ENCODE measurements at regions not wholly inside any gene's neighbourhood (a gene's known extent, or its start where the extent isn't known, plus 50 kb on each side); places are given as distances from the start of the nearest gene placed in this dataset.

- no peak overlapping the region for H3K4me3 ChIP-seq
- peaks cover 0 to 22% (median 11%) of the 10 kb centered on the region in 4 donors for H3K4me1 ChIP-seq
- intact Hi-C loops (cut with DNase I), result no loop called here
Measured at GRCh38 chr1:79815115-79815514, 808.6 kb upstream of the ADGRL4 start.

GRCh38 chr1:79811173-79811572, 804.6 kb upstream of the ADGRL4 start:
- Histone ChIP-seq H3K27me3 (no peaks in the 10 kb centered on the region), H3K27ac (replicated peaks in 1 of 4) (peak overlapping the region in 1 of 4 donors; percentile 28), H3K4me3 (no peak overlapping the region), H3K36me3 (no peaks in the 10 kb centered on the region), H3K9me3 (no peaks in the 10 kb centered on the region), H3K4me1 (peaks cover 0 to 22% (median 11%) of the 10 kb centered on the region in 4 donors)
- TF ChIP-seq POLR2A (IDR thresholded peaks at IDR 0.05; ENCODE audit: low read depth) (no peak), CTCF (IDR thresholded peaks at IDR 0.05) (no peak), POLR2AphosphoS5 (IDR thresholded peaks at IDR 0.05) (no peak), EP300 (IDR thresholded peaks at IDR 0.05) (no peak)
- WGBS, result 27% methylated on average over 3 of the region's 3 CpGs
- no peak for DNase-seq (ENCODE audit: extremely low spot score)
- intact Hi-C loops (cut with DNase I), result no loop called here

More at GRCh38 chr1:79815115-79815514, 808.6 kb upstream of the ADGRL4 start:
- 73% methylated on average over 3 of the region's 3 CpGs for WGBS
- no peaks in the 10 kb centered on the region for H3K36me3 ChIP-seq
- DNase-seq (ENCODE audit: extremely low spot score), result no peak
- no peak for TF ChIP-seq POLR2A (IDR thresholded peaks at IDR 0.05; ENCODE audit: low read depth)
- TF ChIP-seq CTCF (IDR thresholded peaks at IDR 0.05), result no peak
- no peak for TF ChIP-seq EP300 (IDR thresholded peaks at IDR 0.05)
- TF ChIP-seq POLR2AphosphoS5 (IDR thresholded peaks at IDR 0.05), result no peak
- no peaks in the 10 kb centered on the region for H3K27me3 ChIP-seq
- no peaks in the 10 kb centered on the region for H3K9me3 ChIP-seq
- no peak overlapping the region for H3K27ac ChIP-seq (replicated peaks in 1 of 4)

- no peak for DNase-seq (ENCODE audit: extremely low spot score)
- H3K36me3 ChIP-seq, result no peaks in the 10 kb centered on the region
- peaks cover 0 to 27% (median 11%) of the 10 kb centered on the region in 4 donors for H3K4me1 ChIP-seq
- intact Hi-C loops (cut with DNase I), result no loop called here
- H3K9me3 ChIP-seq, result no peaks in the 10 kb centered on the region
- 83% methylated on average over 3 of the region's 3 CpGs for WGBS
- TF ChIP-seq EP300 (IDR thresholded peaks at IDR 0.05) (no peak), CTCF (IDR thresholded peaks at IDR 0.05) (no peak), POLR2A (IDR thresholded peaks at IDR 0.05; ENCODE audit: low read depth) (no peak), POLR2AphosphoS5 (IDR thresholded peaks at IDR 0.05) (no peak)
- no peak overlapping the region for H3K27ac ChIP-seq (replicated peaks in 1 of 4)
- no peaks in the 10 kb centered on the region for H3K27me3 ChIP-seq
- H3K4me3 ChIP-seq, result no peak overlapping the region
Measured at GRCh38 chr1:79808816-79809475, 802.4 kb upstream of the ADGRL4 start.

GRCh38 chr1:79807816-79808215, 801.3 kb upstream of the ADGRL4 start:
- Histone ChIP-seq H3K4me1 (peaks cover 0 to 27% (median 11%) of the 10 kb centered on the region in 4 donors), H3K36me3 (no peaks in the 10 kb centered on the region), H3K4me3 (no peak overlapping the region), H3K27ac (replicated peaks in 1 of 4) (no peak overlapping the region), H3K27me3 (no peaks in the 10 kb centered on the region), H3K9me3 (no peaks in the 10 kb centered on the region)
- TF ChIP-seq POLR2AphosphoS5 (IDR thresholded peaks at IDR 0.05) (no peak), POLR2A (IDR thresholded peaks at IDR 0.05; ENCODE audit: low read depth) (no peak), CTCF (IDR thresholded peaks at IDR 0.05) (no peak), EP300 (IDR thresholded peaks at IDR 0.05) (no peak)
- no peak for DNase-seq (ENCODE audit: extremely low spot score)
- 79% methylated on average over 2 of the region's 2 CpGs for WGBS
- intact Hi-C loops (cut with DNase I), result no loop called here

- no peak for DNase-seq (ENCODE audit: extremely low spot score)
- Histone ChIP-seq H3K27ac (replicated peaks in 1 of 4) (no peak overlapping the region), H3K9me3 (no peaks in the 10 kb centered on the region), H3K36me3 (no peaks in the 10 kb centered on the region), H3K27me3 (no peaks in the 10 kb centered on the region), H3K4me3 (no peak overlapping the region), H3K4me1 (peaks cover 0 to under 1% (median 0%) of the 10 kb centered on the region in 4 donors)
- intact Hi-C loops (cut with DNase I), result no loop called here
- TF ChIP-seq POLR2AphosphoS5 (IDR thresholded peaks at IDR 0.05) (no peak), CTCF (IDR thresholded peaks at IDR 0.05) (no peak), POLR2A (IDR thresholded peaks at IDR 0.05; ENCODE audit: low read depth) (no peak), EP300 (IDR thresholded peaks at IDR 0.05) (no peak)
- WGBS, result 86% methylated on average over 2 of the region's 3 CpGs
Measured at GRCh38 chr1:79797487-79797886, 791.0 kb upstream of the ADGRL4 start.
